Left lung (tissue), 4 donors: ENCODE measurements at regions not wholly inside any gene's neighbourhood (a gene's known extent, or its start where the extent isn't known, plus 50 kb on each side); places are given as distances from the start of the nearest gene placed in this dataset.

Experiments used
- ATAC-seq: fragments of 200-7000 bp; cut with Tn5 transposase; one replicate; pipeline ENCODE4 v1.9.1; 2020; ENCODE audit warnings: moderate library complexity
- DNase-seq, 4 donors: peaks; one replicate each; pipeline ENCODE4 v3.0.0-alpha.2; 2013 to 2020
- H3K27ac ChIP-seq, 2 donors: fragments of 200-600 bp; sonication (generic) in 1 of 2; one replicate each; pipeline versions ENCODE4 v1.5.0 to v1.8.0; 2020 to 2021
- H3K27me3 ChIP-seq, 2 donors: fragments of 200-600 bp; sonication (generic) in 1 of 2; one replicate each; pipeline versions ENCODE4 v1.5.0 to v1.8.0; 2020 to 2021
- H3K36me3 ChIP-seq, 2 donors: fragments of 200-600 bp; sonication (generic) in 1 of 2; one replicate each; pipeline versions ENCODE4 v1.5.0 to v1.8.0; 2020 to 2021
- H3K4me1 ChIP-seq, 2 donors: fragments of 200-600 bp; one replicate each; pipeline ENCODE4 v1.8.0; 2021
- H3K4me3 ChIP-seq, 2 donors: fragments of 200-600 bp; sonication (generic) in 1 of 2; one replicate each; pipeline versions ENCODE4 v1.5.0 to v1.8.0; 2020 to 2021; ENCODE audit warnings: mild to moderate bottlenecking in 1 of 2
- H3K9me3 ChIP-seq, 2 donors: fragments of 200-600 bp; sonication (generic) in 1 of 2; one replicate each; pipeline versions ENCODE4 v1.5.0 to v1.8.0; 2020 to 2021
- intact Hi-C, 2 donors: fragments of 100-400 bp; cut with DNase I; formaldehyde crosslinking; loops; one replicate each; pipeline versions ENCODE4 v1.11.2 to v1.14.2; 2022
- TF ChIP-seq, protein P1 (sequence below), 2 donors: fragments of 200-600 bp; sonication (generic) in 1 of 2; IDR thresholded peaks; one replicate each; pipeline versions ENCODE4 v1.5.0 to v1.8.0; 2021; ENCODE audit warnings: antibody characterized with exemption in 2 of 2
- donor health status: DM: no; HTN: yes; CAD: no.
- donor health status: DM: no; HTN: no; CAD: no.

- H3K36me3 ChIP-seq = no peaks in the 10 kb centered on the region
- no peak for ATAC-seq
- H3K27me3 ChIP-seq = no peaks in the 10 kb centered on the region
- DNase-seq = no peak
- TF ChIP-seq, protein P1, sequence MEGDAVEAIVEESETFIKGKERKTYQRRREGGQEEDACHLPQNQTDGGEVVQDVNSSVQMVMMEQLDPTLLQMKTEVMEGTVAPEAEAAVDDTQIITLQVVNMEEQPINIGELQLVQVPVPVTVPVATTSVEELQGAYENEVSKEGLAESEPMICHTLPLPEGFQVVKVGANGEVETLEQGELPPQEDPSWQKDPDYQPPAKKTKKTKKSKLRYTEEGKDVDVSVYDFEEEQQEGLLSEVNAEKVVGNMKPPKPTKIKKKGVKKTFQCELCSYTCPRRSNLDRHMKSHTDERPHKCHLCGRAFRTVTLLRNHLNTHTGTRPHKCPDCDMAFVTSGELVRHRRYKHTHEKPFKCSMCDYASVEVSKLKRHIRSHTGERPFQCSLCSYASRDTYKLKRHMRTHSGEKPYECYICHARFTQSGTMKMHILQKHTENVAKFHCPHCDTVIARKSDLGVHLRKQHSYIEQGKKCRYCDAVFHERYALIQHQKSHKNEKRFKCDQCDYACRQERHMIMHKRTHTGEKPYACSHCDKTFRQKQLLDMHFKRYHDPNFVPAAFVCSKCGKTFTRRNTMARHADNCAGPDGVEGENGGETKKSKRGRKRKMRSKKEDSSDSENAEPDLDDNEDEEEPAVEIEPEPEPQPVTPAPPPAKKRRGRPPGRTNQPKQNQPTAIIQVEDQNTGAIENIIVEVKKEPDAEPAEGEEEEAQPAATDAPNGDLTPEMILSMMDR (IDR thresholded peaks at IDR 0.05) = no peak
- no peaks in the 10 kb centered on the region for H3K9me3 ChIP-seq
- H3K27ac ChIP-seq = no peak overlapping the region
- H3K4me3 ChIP-seq = no peak overlapping the region
- no peaks in the 10 kb centered on the region for H3K4me1 ChIP-seq
- intact Hi-C loops = no loop called here
These were observed 464.2 kb downstream of the MEIS1 start for GRCh38 chr2:66899109-66899508.

DNA sequence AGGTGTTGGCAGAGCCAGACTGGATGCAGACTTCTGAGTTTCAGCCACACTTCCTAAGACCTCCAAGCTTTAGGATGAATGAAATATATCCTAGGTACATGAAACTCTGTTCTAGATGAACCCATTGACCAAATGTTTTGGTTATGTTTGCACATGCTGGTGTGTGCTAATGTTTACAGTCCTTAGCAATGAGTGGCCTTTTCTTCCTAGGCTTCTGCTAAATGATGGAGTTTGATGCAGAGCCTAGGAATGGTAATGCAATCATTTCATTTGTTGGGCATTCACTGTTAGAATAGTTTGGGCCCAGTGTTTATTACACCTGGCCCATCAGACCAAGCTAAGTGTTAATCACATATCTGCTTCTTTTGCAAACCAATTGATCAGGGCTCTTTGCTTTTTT is 464.7 kb downstream of the MEIS1 start:
- H3K36me3 ChIP-seq = no peaks in the 10 kb centered on the region
- DNase-seq (no peak), ATAC-seq (no peak)
- H3K27me3 ChIP-seq = no peaks in the 10 kb centered on the region
- intact Hi-C loops = no loop called here
- no peak overlapping the region for H3K27ac ChIP-seq
- H3K4me1 ChIP-seq = no peaks in the 10 kb centered on the region
- H3K9me3 ChIP-seq = no peaks in the 10 kb centered on the region
- no peak overlapping the region for H3K4me3 ChIP-seq
- TF ChIP-seq, protein P1 (IDR thresholded peaks at IDR 0.05) = no peak

DNA sequence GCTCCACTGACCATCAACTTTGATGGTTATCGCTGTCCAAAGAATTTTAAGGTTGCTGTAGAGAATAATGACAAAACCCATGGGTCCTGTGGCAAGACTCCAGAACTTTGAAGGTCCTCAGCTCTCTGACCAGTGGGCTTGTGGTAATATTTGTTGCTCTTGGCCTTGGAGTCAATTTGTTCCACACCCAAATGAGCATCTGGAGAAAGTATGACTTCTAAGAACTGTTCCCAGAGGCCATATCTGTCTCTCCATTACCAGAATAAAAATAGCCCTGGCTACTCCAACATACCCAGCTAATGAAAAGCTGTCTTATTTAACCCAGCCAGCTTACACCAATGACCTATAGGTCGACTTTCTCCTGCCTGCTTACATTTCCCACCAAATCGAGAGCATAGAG is 466.4 kb downstream of the MEIS1 start:
- no peaks in the 10 kb centered on the region for H3K36me3 ChIP-seq
- ATAC-seq (no peak), DNase-seq (no peak)
- no peaks in the 10 kb centered on the region for H3K9me3 ChIP-seq
- H3K27me3 ChIP-seq = no peaks in the 10 kb centered on the region
- no peak overlapping the region for H3K4me3 ChIP-seq
- no peaks in the 10 kb centered on the region for H3K4me1 ChIP-seq
- H3K27ac ChIP-seq = no peak overlapping the region
- TF ChIP-seq, protein P1 (IDR thresholded peaks at IDR 0.05) = no peak
- intact Hi-C loops = no loop called here

DNA sequence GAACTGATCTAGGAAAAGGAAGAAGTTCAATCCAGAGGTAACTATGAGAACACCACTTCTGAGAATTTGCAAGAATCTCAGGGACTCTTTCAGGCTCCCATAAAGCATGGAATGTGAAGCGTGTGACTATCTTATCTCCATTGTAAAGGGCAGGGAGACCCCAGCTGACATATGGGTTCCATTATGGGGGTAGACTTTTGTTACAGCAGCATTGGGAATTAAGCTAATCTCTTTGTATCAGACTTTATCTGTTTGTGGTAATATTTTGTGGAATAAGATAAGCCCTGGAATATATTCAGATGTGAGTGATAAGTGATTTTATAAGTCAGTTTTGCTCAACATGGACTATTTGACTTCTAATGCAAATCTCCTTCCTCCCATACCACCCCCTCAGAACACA is 468.3 kb downstream of the MEIS1 start:
- Histone ChIP-seq H3K4me1 (no peaks in the 10 kb centered on the region), H3K27me3 (no peaks in the 10 kb centered on the region), H3K9me3 (no peaks in the 10 kb centered on the region), H3K27ac (no peak overlapping the region), H3K4me3 (no peak overlapping the region), H3K36me3 (no peaks in the 10 kb centered on the region)
- ATAC-seq (no peak), DNase-seq (no peak)
- intact Hi-C loops = no loop called here
- TF ChIP-seq, protein P1 (IDR thresholded peaks at IDR 0.05) = no peak

- no peak overlapping the region for H3K4me3 ChIP-seq
- TF ChIP-seq, protein P1 (IDR thresholded peaks at IDR 0.05) = no peak
- intact Hi-C loops = no loop called here
- H3K36me3 ChIP-seq = no peaks in the 10 kb centered on the region
- no peak overlapping the region for H3K27ac ChIP-seq
- H3K27me3 ChIP-seq = no peaks in the 10 kb centered on the region
- H3K9me3 ChIP-seq = no peaks in the 10 kb centered on the region
- no peak for ATAC-seq
- no peaks in the 10 kb centered on the region for H3K4me1 ChIP-seq
- no peak for DNase-seq
These were observed 469.0 kb downstream of the MEIS1 start for GRCh38 chr2:66903745-66904465.
